Calu3 (cell line): ENCODE measurements at regions not wholly inside any gene's neighbourhood (a gene's known extent, or its start where the extent isn't known, plus 50 kb on each side); places are given as distances from the start of the nearest gene placed in this dataset.

Experiments
- BruUV-seq: library from RNA; stranded (reverse); fragments of 400-500 nt; replicated peaks from 2 replicates; lab custom pipeline; 2021; lab: Mats Ljungman, UMichigan
- CTCF ChIA-PET: fragments of 300-600 bp; sonication (Branson Sonifier 250); formaldehyde crosslinking; loops from one replicate; lab custom pipeline; 2022; ENCODE audit warnings: antibody characterized with exemption; lab: Charles Lee
- DNase-seq: peaks from one replicate; pipeline ENCODE4 v3.0.0; 2022
- H3K27ac Mint-ChIP-seq: one replicate; pipeline ENCODE4 v1.8.0; 2022; ENCODE audit warnings: mixed read lengths; ENCODE audit not compliant: unreplicated experiment
- H3K27me3 Mint-ChIP-seq: one replicate; pipeline ENCODE4 v1.8.0; 2022; ENCODE audit warnings: mixed read lengths; ENCODE audit not compliant: unreplicated experiment
- H3K36me3 Mint-ChIP-seq: one replicate; pipeline ENCODE4 v1.8.0; 2022; ENCODE audit warnings: mild to moderate bottlenecking, moderate library complexity, mixed read lengths; ENCODE audit not compliant: insufficient read depth, unreplicated experiment
- H3K4me1 Mint-ChIP-seq: one replicate; pipeline ENCODE4 v1.8.0; 2022; ENCODE audit warnings: mild to moderate bottlenecking, low read depth, mixed read lengths; ENCODE audit not compliant: unreplicated experiment
- H3K4me3 Mint-ChIP-seq: one replicate; pipeline ENCODE4 v1.8.0; 2022; ENCODE audit warnings: mild to moderate bottlenecking, low read depth, moderate library complexity, mixed read lengths; ENCODE audit not compliant: unreplicated experiment
- H3K9me3 Mint-ChIP-seq: one replicate; pipeline ENCODE4 v1.8.0; 2022; ENCODE audit warnings: low read depth, mixed read lengths; ENCODE audit not compliant: unreplicated experiment
- CTCF ChIP-seq: fragments of 200-600 bp; IDR thresholded peaks from one replicate; pipeline ENCODE4 v1.8.0; 2022; ENCODE audit warnings: antibody characterized with exemption; ENCODE audit not compliant: unreplicated experiment
- intact Hi-C: fragments of 100-400 bp; cut with micrococcal nuclease; formaldehyde crosslinking; loops from one replicate; pipeline ENCODE4 v1.10.0; 2022; ENCODE audit not compliant: unreplicated experiment

- no peak for TF ChIP-seq CTCF
- Mint-ChIP-seq H3K36me3 (no peaks in the 10 kb centered on the region), H3K4me1 (no peaks in the 10 kb centered on the region), H3K27me3 (peaks cover 79% of the 10 kb centered on the region), H3K9me3 (peaks cover 3% of the 10 kb centered on the region), H3K4me3 (no peak overlapping the region), H3K27ac (no peak overlapping the region)
- CTCF ChIA-PET: no interaction called here
- no TSS peak for BruUV-seq
- intact Hi-C loops: no loop called here
- DNase-seq: no peak
Measured at GRCh38 chr14:104384776-104385071, 194.8 kb upstream of the C14orf180 start.

- Mint-ChIP-seq H3K9me3 (peaks cover 3% of the 10 kb centered on the region), H3K36me3 (no peaks in the 10 kb centered on the region), H3K4me1 (no peaks in the 10 kb centered on the region), H3K27ac (no peak overlapping the region), H3K27me3 (peaks cover 79% of the 10 kb centered on the region), H3K4me3 (no peak overlapping the region)
- DNase-seq: no peak
- no peak for TF ChIP-seq CTCF
- BruUV-seq: no TSS peak
- CTCF ChIA-PET: no interaction called here
- intact Hi-C loops: no loop called here
Measured at GRCh38 chr14:104385111-104385510, 194.5 kb upstream of the C14orf180 start.

GRCh38 chr14:104385531-104386101 is 193.9 kb upstream of the C14orf180 start:
- no peak for DNase-seq
- H3K9me3 Mint-ChIP-seq: peaks cover 3% of the 10 kb centered on the region
- H3K4me1 Mint-ChIP-seq: no peaks in the 10 kb centered on the region
- H3K27me3 Mint-ChIP-seq: peaks cover 79% of the 10 kb centered on the region
- intact Hi-C loops: no loop called here
- no peak overlapping the region for H3K4me3 Mint-ChIP-seq
- H3K36me3 Mint-ChIP-seq: no peaks in the 10 kb centered on the region
- H3K27ac Mint-ChIP-seq: no peak overlapping the region
- BruUV-seq: no TSS peak
- no peak for TF ChIP-seq CTCF
- CTCF ChIA-PET: no interaction called here

GRCh38 chr14:104386151-104386841 is 193.3 kb upstream of the C14orf180 start:
- TF ChIP-seq CTCF: no peak
- H3K36me3 Mint-ChIP-seq: no peaks in the 10 kb centered on the region
- no peak overlapping the region for H3K27ac Mint-ChIP-seq
- H3K4me3 Mint-ChIP-seq: no peak overlapping the region
- intact Hi-C loops: no loop called here
- CTCF ChIA-PET: no interaction called here
- no peaks in the 10 kb centered on the region for H3K4me1 Mint-ChIP-seq
- no peak for DNase-seq
- H3K27me3 Mint-ChIP-seq: peaks cover 79% of the 10 kb centered on the region
- peaks cover 1% of the 10 kb centered on the region for H3K9me3 Mint-ChIP-seq
- no TSS peak for BruUV-seq
